ENCODE measurements at regions not wholly inside any gene's neighbourhood (a gene's known extent, or its start where the extent isn't known, plus 50 kb on each side); places are given as distances from the start of the nearest gene placed in this dataset.

GRCh38 chr14:61103541-61104339 lies 122.7 kb downstream of the SLC38A6 start:
- 39 to 67% (median 39%) methylated on average over 11 of the region's 11 CpGs for WGBS, 3 donors
- no peak overlapping the region for H3K27ac ChIP-seq (ENCODE audit: low read depth, low read length)

- WGBS, 3 donors: 76 to 86% (median 84%) methylated on average over 10 of the region's 10 CpGs
- peak overlapping the region; percentile 17 for H3K27ac ChIP-seq (ENCODE audit: low read depth, low read length)
Observed at GRCh38 chr14:61102549-61103466, 121.8 kb downstream of the SLC38A6 start.

All from adipose tissue (tissue), 3 donors.